MM.1S (cell line): ENCODE measurements at regions not wholly inside any gene's neighbourhood (a gene's known extent, or its start where the extent isn't known, plus 50 kb on each side); places are given as distances from the start of the nearest gene placed in this dataset.

ENCODE experiments used
- DNase-seq: peaks from one replicate; pipeline ENCODE4 v3.0.0-alpha.2; 2015
- H2AFZ ChIP-seq: fragments of 300-600 bp; sonication (generic); 2 replicates; pipeline ENCODE4 v1.6.0; 2016; ENCODE audit warnings: antibody characterized with exemption, low read length
- H3F3A ChIP-seq: fragments of 300-600 bp; sonication (generic); 2 replicates; pipeline ENCODE4 v1.6.1; 2016; ENCODE audit warnings: mild to moderate bottlenecking, antibody characterized with exemption, low read length, moderate library complexity, mixed read lengths; ENCODE audit not compliant: insufficient read depth
- H3K27ac ChIP-seq: fragments of 300-600 bp; sonication (generic); 2 replicates; pipeline ENCODE4 v1.5.1; 2016; ENCODE audit warnings: mild to moderate bottlenecking, low read length
- H3K27me3 ChIP-seq: fragments of 300-600 bp; sonication (generic); replicated peaks from 2 replicates; pipeline ENCODE4 v1.6.0; 2016; ENCODE audit warnings: low read length; ENCODE audit not compliant: insufficient read depth
- H3K36me3 ChIP-seq: fragments of 300-600 bp; sonication (generic); replicated peaks from 2 replicates; pipeline ENCODE4 v1.6.1; 2016; ENCODE audit warnings: mild to moderate bottlenecking, low read length, mixed read lengths; ENCODE audit not compliant: insufficient read depth
- H3K4me1 ChIP-seq: fragments of 300-600 bp; sonication (generic); 2 replicates; pipeline ENCODE4 v1.6.1; 2016; ENCODE audit warnings: low read length, mixed read lengths
- H3K4me2 ChIP-seq: fragments of 300-600 bp; sonication (generic); 2 replicates; pipeline ENCODE4 v1.6.0; 2016; ENCODE audit warnings: low read depth, low read length
- H3K4me3 ChIP-seq: fragments of 300-600 bp; sonication (generic); 2 replicates; pipeline ENCODE4 v1.5.1; 2016; ENCODE audit warnings: low read length, mixed read lengths
- H3K79me2 ChIP-seq: fragments of 300-600 bp; sonication (generic); 2 replicates; pipeline ENCODE4 v1.6.1; 2016; ENCODE audit warnings: mixed run types, low read length, mixed read lengths
- H3K9ac ChIP-seq: fragments of 300-600 bp; sonication (generic); 2 replicates; pipeline ENCODE4 v1.6.1; 2016; ENCODE audit warnings: low read length, mixed read lengths
- H3K9me2 ChIP-seq: fragments of 300-600 bp; sonication (generic); replicated peaks from 2 replicates; pipeline ENCODE4 v1.6.1; 2016; ENCODE audit warnings: mild to moderate bottlenecking, low read length, mixed read lengths; ENCODE audit not compliant: insufficient read depth
- H3K9me3 ChIP-seq: fragments of 300-600 bp; sonication (generic); replicated peaks from 2 replicates; pipeline ENCODE4 v1.6.1; 2016; ENCODE audit warnings: mild to moderate bottlenecking, low read length, mixed read lengths; ENCODE audit not compliant: insufficient read depth
- H4K20me1 ChIP-seq: fragments of 300-600 bp; sonication (generic); 2 replicates; pipeline ENCODE4 v1.6.1; 2016; ENCODE audit warnings: mild to moderate bottlenecking, low read length, moderate library complexity, mixed read lengths; ENCODE audit not compliant: insufficient read depth
- CTCF ChIP-seq: fragments of 300-600 bp; sonication (generic); IDR thresholded peaks from 2 replicates; pipeline ENCODE4 v1.5.1; 2016; ENCODE audit warnings: antibody characterized with exemption, low read length, mixed read lengths
- EZH2 ChIP-seq: fragments of 300-600 bp; sonication (generic); optimal IDR thresholded peaks from 2 replicates; pipeline ENCODE3; 2017; ENCODE audit warnings: low read depth, mild to moderate bottlenecking, antibody characterized with exemption, low read length, mixed read lengths
- EZH2phosphoT487 ChIP-seq: fragments of 300-600 bp; sonication (generic); IDR thresholded peaks from 2 replicates; pipeline ENCODE4 v1.6.1; 2018; ENCODE audit warnings: antibody characterized with exemption, low read length

- Histone ChIP-seq H3F3A (no peaks in the 10 kb centered on the region), H3K9ac (no peak overlapping the region), H3K4me1 (no peaks in the 10 kb centered on the region), H3K4me2 (no peak overlapping the region), H3K4me3 (no peak overlapping the region), H3K79me2 (no peaks in the 10 kb centered on the region), H2AFZ (no peak overlapping the region), H3K36me3 (no peaks in the 10 kb centered on the region), H3K9me2 (no peaks in the 10 kb centered on the region), H3K27me3 (no peaks in the 10 kb centered on the region), H4K20me1 (no peaks in the 10 kb centered on the region), H3K9me3 (no peaks in the 10 kb centered on the region), H3K27ac (no peak overlapping the region)
- no peak for DNase-seq
- no peak for TF ChIP-seq EZH2phosphoT487
- TF ChIP-seq EZH2: no peak
- TF ChIP-seq CTCF: no peak
Observed at GRCh38 chr11:115740324-115740723, 236.1 kb upstream of the CADM1 start.

GRCh38 chr11:115739878-115740277, 235.7 kb upstream of the CADM1 start:
- H2AFZ ChIP-seq: no peak overlapping the region
- H3K9ac ChIP-seq: no peak overlapping the region
- no peaks in the 10 kb centered on the region for H3K4me1 ChIP-seq
- no peak overlapping the region for H3K4me3 ChIP-seq
- H3K27me3 ChIP-seq: no peaks in the 10 kb centered on the region
- H3F3A ChIP-seq: no peaks in the 10 kb centered on the region
- no peak for TF ChIP-seq EZH2
- no peak for TF ChIP-seq CTCF
- no peak for TF ChIP-seq EZH2phosphoT487
- no peaks in the 10 kb centered on the region for H3K36me3 ChIP-seq
- no peaks in the 10 kb centered on the region for H3K79me2 ChIP-seq
- no peak overlapping the region for H3K4me2 ChIP-seq
- H3K27ac ChIP-seq: no peak overlapping the region
- no peaks in the 10 kb centered on the region for H3K9me3 ChIP-seq
- no peaks in the 10 kb centered on the region for H3K9me2 ChIP-seq
- H4K20me1 ChIP-seq: no peaks in the 10 kb centered on the region
- DNase-seq: no peak

GRCh38 chr11:115739146-115739545, 234.9 kb upstream of the CADM1 start:
- Histone ChIP-seq H3K36me3 (no peaks in the 10 kb centered on the region), H3K9me2 (no peaks in the 10 kb centered on the region), H3K4me1 (no peaks in the 10 kb centered on the region), H3K4me3 (no peak overlapping the region), H3F3A (no peaks in the 10 kb centered on the region), H3K79me2 (no peaks in the 10 kb centered on the region), H4K20me1 (no peaks in the 10 kb centered on the region), H3K9ac (no peak overlapping the region), H3K4me2 (no peak overlapping the region), H3K9me3 (no peaks in the 10 kb centered on the region), H2AFZ (no peak overlapping the region), H3K27ac (no peak overlapping the region), H3K27me3 (no peaks in the 10 kb centered on the region)
- TF ChIP-seq EZH2phosphoT487: no peak
- TF ChIP-seq CTCF: no peak
- no peak for TF ChIP-seq EZH2
- no peak for DNase-seq
